ENCODE measurements at regions not wholly inside any gene's neighbourhood (a gene's known extent, or its start where the extent isn't known, plus 50 kb on each side); places are given as distances from the start of the nearest gene placed in this dataset.

- H3K27me3 ChIP-seq = no peaks in the 10 kb centered on the region
- no peaks in the 10 kb centered on the region for H3K36me3 ChIP-seq
- H3K4me1 ChIP-seq (ENCODE audit: control insufficient read depth in 1 of 2, insufficient read depth in 1 of 2, low read depth in 1 of 2, low read length in 1 of 2) = no peaks in the 10 kb centered on the region
- TF ChIP-seq CTCF (IDR thresholded peaks at IDR 0.05) = no peak
- no peaks in the 10 kb centered on the region for H3K9me3 ChIP-seq
- no peak overlapping the region for H3K27ac ChIP-seq
- H3K4me3 ChIP-seq (ENCODE audit: low read depth in 1 of 2, low read length in 1 of 2) = no peak overlapping the region
These were observed 276.7 kb upstream of the ADRA1B start for GRCh38 chr5:159639590-159639989.

- Histone ChIP-seq H3K9me3 (no peaks in the 10 kb centered on the region), H3K27me3 (no peaks in the 10 kb centered on the region), H3K4me1 (ENCODE audit: control insufficient read depth in 1 of 2, insufficient read depth in 1 of 2, low read depth in 1 of 2, low read length in 1 of 2) (no peaks in the 10 kb centered on the region), H3K27ac (no peak overlapping the region), H3K4me3 (ENCODE audit: low read depth in 1 of 2, low read length in 1 of 2) (no peak overlapping the region), H3K36me3 (no peaks in the 10 kb centered on the region)
- TF ChIP-seq CTCF (IDR thresholded peaks at IDR 0.05) = no peak
These were observed 275.8 kb upstream of the ADRA1B start for GRCh38 chr5:159640446-159640845.

- no peaks in the 10 kb centered on the region for H3K4me1 ChIP-seq (ENCODE audit: control insufficient read depth in 1 of 2, insufficient read depth in 1 of 2, low read depth in 1 of 2, low read length in 1 of 2)
- no peak for TF ChIP-seq CTCF (IDR thresholded peaks at IDR 0.05)
- H3K4me3 ChIP-seq (ENCODE audit: low read depth in 1 of 2, low read length in 1 of 2) = no peak overlapping the region
- no peak overlapping the region for H3K27ac ChIP-seq
- H3K9me3 ChIP-seq = no peaks in the 10 kb centered on the region
- no peaks in the 10 kb centered on the region for H3K36me3 ChIP-seq
- H3K27me3 ChIP-seq = no peaks in the 10 kb centered on the region
These were observed 275.4 kb upstream of the ADRA1B start for GRCh38 chr5:159640921-159641320.

GRCh38 chr5:159641371-159642039 is 274.8 kb upstream of the ADRA1B start:
- no peaks in the 10 kb centered on the region for H3K36me3 ChIP-seq
- no peak overlapping the region for H3K27ac ChIP-seq
- no peak overlapping the region for H3K4me3 ChIP-seq (ENCODE audit: low read depth in 1 of 2, low read length in 1 of 2)
- H3K9me3 ChIP-seq = no peaks in the 10 kb centered on the region
- no peaks in the 10 kb centered on the region for H3K4me1 ChIP-seq (ENCODE audit: control insufficient read depth in 1 of 2, insufficient read depth in 1 of 2, low read depth in 1 of 2, low read length in 1 of 2)
- TF ChIP-seq CTCF (IDR thresholded peaks at IDR 0.05) = no peak
- H3K27me3 ChIP-seq = no peaks in the 10 kb centered on the region

GRCh38 chr5:159642379-159642778 is 273.9 kb upstream of the ADRA1B start:
- no peaks in the 10 kb centered on the region for H3K27me3 ChIP-seq
- TF ChIP-seq CTCF (IDR thresholded peaks at IDR 0.05) = no peak
- H3K4me3 ChIP-seq (ENCODE audit: low read depth in 1 of 2, low read length in 1 of 2) = no peak overlapping the region
- no peaks in the 10 kb centered on the region for H3K9me3 ChIP-seq
- no peak overlapping the region for H3K27ac ChIP-seq
- H3K4me1 ChIP-seq (ENCODE audit: control insufficient read depth in 1 of 2, insufficient read depth in 1 of 2, low read depth in 1 of 2, low read length in 1 of 2) = no peaks in the 10 kb centered on the region
- no peaks in the 10 kb centered on the region for H3K36me3 ChIP-seq
